ENCODE measurements at regions not wholly inside any gene's neighbourhood (a gene's known extent, or its start where the extent isn't known, plus 50 kb on each side); places are given as distances from the start of the nearest gene placed in this dataset.

DNA sequence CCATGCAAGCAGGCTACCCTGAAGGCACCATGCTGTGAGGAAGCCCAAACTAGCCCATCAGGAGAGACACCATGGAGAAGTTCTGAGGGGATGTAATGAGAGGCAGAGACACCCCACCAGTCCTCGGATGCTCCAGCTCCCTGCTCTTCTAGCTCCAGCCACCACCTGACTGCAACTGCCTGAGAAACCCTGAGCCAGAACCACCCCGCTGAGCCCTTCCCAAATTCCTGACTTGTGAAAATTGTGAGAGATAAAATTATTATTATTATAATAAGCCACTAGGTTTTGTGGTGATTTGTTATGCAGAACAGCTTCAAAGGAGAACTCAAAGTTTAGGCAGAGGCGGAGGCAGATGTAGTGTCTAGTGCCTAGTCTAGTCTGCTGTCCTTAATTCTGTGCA lies 67.1 kb upstream of the HK2 start:
- no peak for TF ChIP-seq GATA2 (IDR thresholded peaks at IDR 0.05; ENCODE audit: low read depth, low read length)
- TF ChIP-seq GATA3 (IDR thresholded peaks at IDR 0.05; ENCODE audit: low read depth, low read length): no peak

All from SH-SY5Y (cell line).